WTC11 (cell line): ENCODE measurements at regions not wholly inside any gene's neighbourhood (a gene's known extent, or its start where the extent isn't known, plus 50 kb on each side); places are given as distances from the start of the nearest gene placed in this dataset.

Experiments
- ATAC-seq: fragments of 200-7000 bp; cut with Tn5 transposase; 2 replicates; pipeline ENCODE4 v1.10.0; 2021; ENCODE audit warnings: mild to moderate bottlenecking, moderate library complexity
- CTCF ChIA-PET: fragments of 300-600 bp; sonication (Branson Sonifier 250); formaldehyde crosslinking; loops from one replicate; lab custom pipeline; 2021; ENCODE audit warnings: antibody characterized with exemption; lab: Charles Lee
- POLR2A ChIA-PET: fragments of 350-600 bp; sonication (Branson Sonifier 250); formaldehyde crosslinking; loops from one replicate; lab custom pipeline; 2021; ENCODE audit warnings: antibody characterized with exemption; lab: Charles Lee
- DNase-seq: peaks from one replicate; pipeline ENCODE4 v3.0.0; 2021; ENCODE audit warnings: low spot score
- H3K27ac Mint-ChIP-seq: 2 replicates; pipeline ENCODE4 v1.8.0; 2021; ENCODE audit warnings: mixed read lengths
- H3K27me3 Mint-ChIP-seq: 2 replicates; pipeline ENCODE4 v1.8.0; 2021; ENCODE audit warnings: low read depth, mild to moderate bottlenecking, moderate library complexity, mixed read lengths
- H3K36me3 Mint-ChIP-seq: 2 replicates; pipeline ENCODE4 v1.8.0; 2021; ENCODE audit warnings: mixed read lengths
- H3K4me1 Mint-ChIP-seq: 2 replicates; pipeline ENCODE4 v1.8.0; 2022; ENCODE audit warnings: mixed read lengths
- H3K4me3 Mint-ChIP-seq: 2 replicates; pipeline ENCODE4 v1.8.0; 2021; ENCODE audit warnings: mild to moderate bottlenecking, moderate library complexity, mixed read lengths
- H3K9me3 Mint-ChIP-seq: 2 replicates; pipeline ENCODE4 v1.8.0; 2021; ENCODE audit warnings: mixed read lengths
- AFF4 ChIP-seq: sonication (generic); formaldehyde crosslinking; IDR thresholded peaks from 2 replicates; pipeline ENCODE4 v1.8.1; 2023; ENCODE audit warnings: mild to moderate bottlenecking, missing genetic modification reagents, borderline replicate concordance
- ARID4B ChIP-seq: sonication (generic); formaldehyde crosslinking; IDR thresholded peaks from 2 replicates; pipeline ENCODE4 v1.8.0; 2023; ENCODE audit warnings: missing genetic modification reagents, mild to moderate bottlenecking, borderline replicate concordance
- ATF6 ChIP-seq: sonication (generic); formaldehyde crosslinking; IDR thresholded peaks from 2 replicates; pipeline ENCODE4 v1.8.1; 2023; ENCODE audit warnings: mild to moderate bottlenecking, missing genetic modification reagents
- CREM ChIP-seq: sonication (generic); formaldehyde crosslinking; IDR thresholded peaks from 2 replicates; pipeline ENCODE4 v1.8.1; 2022; ENCODE audit warnings: mild to moderate bottlenecking, missing genetic modification reagents, moderate library complexity
- E2F5 ChIP-seq: sonication (generic); formaldehyde crosslinking; IDR thresholded peaks from 2 replicates; pipeline ENCODE4 v1.8.1; 2022; ENCODE audit warnings: mild to moderate bottlenecking, moderate library complexity, missing genetic modification reagents
- ETV6 ChIP-seq: sonication (generic); formaldehyde crosslinking; IDR thresholded peaks from 2 replicates; pipeline ENCODE4 v1.8.1; 2022; ENCODE audit warnings: mild to moderate bottlenecking, missing genetic modification reagents
- IRF2 ChIP-seq: sonication (generic); formaldehyde crosslinking; IDR thresholded peaks from 2 replicates; pipeline ENCODE4 v1.8.0; 2022; ENCODE audit warnings: low read depth, missing genetic modification reagents, borderline replicate concordance
- JUN ChIP-seq: sonication (generic); formaldehyde crosslinking; IDR thresholded peaks from 2 replicates; pipeline ENCODE4 v1.8.0; 2023; ENCODE audit warnings: mild to moderate bottlenecking, missing genetic modification reagents
- KAT7 ChIP-seq: sonication (generic); formaldehyde crosslinking; IDR thresholded peaks from 2 replicates; pipeline ENCODE4 v1.8.1; 2023; ENCODE audit warnings: missing genetic modification reagents, mild to moderate bottlenecking, borderline replicate concordance
- MAX ChIP-seq: sonication (generic); formaldehyde crosslinking; IDR thresholded peaks from 2 replicates; pipeline ENCODE4 v1.8.0; 2022; ENCODE audit warnings: mild to moderate bottlenecking, missing genetic modification reagents
- NR2C2 ChIP-seq: sonication (generic); formaldehyde crosslinking; IDR thresholded peaks from 2 replicates; pipeline ENCODE4 v1.8.0; 2022; ENCODE audit warnings: mild to moderate bottlenecking, missing genetic modification reagents
- RELA ChIP-seq: sonication (generic); formaldehyde crosslinking; IDR thresholded peaks from 2 replicates; pipeline ENCODE4 v1.8.1; 2022; ENCODE audit warnings: missing genetic modification reagents, mild to moderate bottlenecking, borderline replicate concordance
- SP1 ChIP-seq: sonication (generic); formaldehyde crosslinking; conservative IDR thresholded peaks from 2 replicates; pipeline ENCODE4 v1.8.1; 2022; ENCODE audit warnings: missing genetic modification reagents
- TEAD1 ChIP-seq: sonication (generic); formaldehyde crosslinking; IDR thresholded peaks from 2 replicates; pipeline ENCODE4 v1.8.0; 2022; ENCODE audit warnings: mild to moderate bottlenecking, missing genetic modification reagents
- USF2 ChIP-seq: sonication (generic); formaldehyde crosslinking; IDR thresholded peaks from 2 replicates; pipeline ENCODE4 v1.8.1; 2023; ENCODE audit warnings: mild to moderate bottlenecking, missing genetic modification reagents, moderate library complexity
- ZNF121 ChIP-seq: sonication (generic); formaldehyde crosslinking; IDR thresholded peaks from 2 replicates; pipeline ENCODE4 v1.8.0; 2023; ENCODE audit warnings: missing genetic modification reagents
- ZNF219 ChIP-seq: sonication (generic); formaldehyde crosslinking; IDR thresholded peaks from 2 replicates; pipeline ENCODE4 v1.8.0; 2023; ENCODE audit warnings: missing genetic modification reagents, mild to moderate bottlenecking, borderline replicate concordance
- ZNF396 ChIP-seq: fragments of 250-450 bp; sonication (Bioruptor Pico); IDR thresholded peaks from 2 replicates; pipeline ENCODE4 v1.8.0; 2021; ENCODE audit warnings: mild to moderate bottlenecking, moderate library complexity, borderline replicate concordance
- ZNF423 ChIP-seq: fragments of 250-450 bp; sonication (Bioruptor Pico); IDR thresholded peaks from 2 replicates; pipeline ENCODE4 v2.1.2; 2022; ENCODE audit warnings: mild to moderate bottlenecking, moderate library complexity

GRCh38 chr6:21496196-21496595 lies 97.4 kb upstream of the SOX4 start (continued):
- no peak for TF ChIP-seq RELA (CRISPR knock-in tag)
- no peak for TF ChIP-seq E2F5
- no peak for TF ChIP-seq ZNF396
- no peak for TF ChIP-seq AFF4 (CRISPR knock-in tag)

GRCh38 chr6:21496706-21497105 lies 96.8 kb upstream of the SOX4 start:
- ATAC-seq (no peak), DNase-seq (no peak)
- Mint-ChIP-seq H3K9me3 (no peaks in the 10 kb centered on the region), H3K4me1 (no peaks in the 10 kb centered on the region), H3K27me3 (peaks cover 2% of the 10 kb centered on the region; the same call in 1 of the 2 replicates), H3K36me3 (no peaks in the 10 kb centered on the region), H3K27ac (no peak overlapping the region), H3K4me3 (no peak overlapping the region)
- ChIA-PET CTCF (interaction anchor here (0.6 kb wide), 1 partner anchor 10 kb away, joined by 3 read pairs; no protein-coding TSS in a partner anchor), POLR2A (no interaction called here)
- TF ChIP-seq SP1 (CRISPR knock-in tag) (no peak), ZNF396 (no peak), ATF6 (CRISPR knock-in tag) (no peak), MAX (CRISPR knock-in tag) (no peak), USF2 (CRISPR knock-in tag) (no peak), KAT7 (no peak), ETV6 (CRISPR knock-in tag) (no peak), ZNF121 (no peak), ARID4B (CRISPR knock-in tag) (no peak), TEAD1 (CRISPR knock-in tag) (no peak), ZNF219 (CRISPR knock-in tag) (no peak), IRF2 (CRISPR knock-in tag) (no peak), JUN (CRISPR knock-in tag) (no peak), NR2C2 (no peak), CREM (no peak), ZNF423 (no peak)
